ENCODE measurements at regions not wholly inside any gene's neighbourhood (a gene's known extent, or its start where the extent isn't known, plus 50 kb on each side); places are given as distances from the start of the nearest gene placed in this dataset.

GRCh38 chr9:96078897-96079490 lies 203.5 kb downstream of the ERCC6L2 start:
- H3K27me3 ChIP-seq = no peaks in the 10 kb centered on the region
- TF ChIP-seq POLR2A (IDR thresholded peaks at IDR 0.05) = no peak
- no peak for TF ChIP-seq EP300 (IDR thresholded peaks at IDR 0.05; ENCODE audit: low read depth)
- TF ChIP-seq, protein P1, sequence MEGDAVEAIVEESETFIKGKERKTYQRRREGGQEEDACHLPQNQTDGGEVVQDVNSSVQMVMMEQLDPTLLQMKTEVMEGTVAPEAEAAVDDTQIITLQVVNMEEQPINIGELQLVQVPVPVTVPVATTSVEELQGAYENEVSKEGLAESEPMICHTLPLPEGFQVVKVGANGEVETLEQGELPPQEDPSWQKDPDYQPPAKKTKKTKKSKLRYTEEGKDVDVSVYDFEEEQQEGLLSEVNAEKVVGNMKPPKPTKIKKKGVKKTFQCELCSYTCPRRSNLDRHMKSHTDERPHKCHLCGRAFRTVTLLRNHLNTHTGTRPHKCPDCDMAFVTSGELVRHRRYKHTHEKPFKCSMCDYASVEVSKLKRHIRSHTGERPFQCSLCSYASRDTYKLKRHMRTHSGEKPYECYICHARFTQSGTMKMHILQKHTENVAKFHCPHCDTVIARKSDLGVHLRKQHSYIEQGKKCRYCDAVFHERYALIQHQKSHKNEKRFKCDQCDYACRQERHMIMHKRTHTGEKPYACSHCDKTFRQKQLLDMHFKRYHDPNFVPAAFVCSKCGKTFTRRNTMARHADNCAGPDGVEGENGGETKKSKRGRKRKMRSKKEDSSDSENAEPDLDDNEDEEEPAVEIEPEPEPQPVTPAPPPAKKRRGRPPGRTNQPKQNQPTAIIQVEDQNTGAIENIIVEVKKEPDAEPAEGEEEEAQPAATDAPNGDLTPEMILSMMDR (IDR thresholded peaks at IDR 0.05) = no peak
- TF ChIP-seq POLR2AphosphoS5 (IDR thresholded peaks at IDR 0.05) = no peak
- no peaks in the 10 kb centered on the region for H3K36me3 ChIP-seq
- H3K4me1 ChIP-seq = peaks cover 0 to 8% (median 4%) of the 10 kb centered on the region in 4 donors
- no peak for DNase-seq
- no peaks in the 10 kb centered on the region for H3K9me3 ChIP-seq
- 60 to 73% methylated on average over 2 to 4 of the region's 4 CpGs for WGBS, 2 donors (ENCODE audit: low coverage in 1 of 2)
- H3K27ac ChIP-seq = peak overlapping the region in 3 of 4 donors; percentile 20 to 57 (median 55)
- H3K4me3 ChIP-seq = no peak overlapping the region
- in situ Hi-C loops (cut with MboI; ENCODE audit: low pct_ligation_motif_present in 1 of 4, low pct_unique_long_range_greater_than_20kb in 1 of 4, low sequenced_read_pairs in 3 of 4) (no loop called here), intact Hi-C loops (cut with DNase I; ENCODE audit: low total_unique reads) (no loop called here)

- Histone ChIP-seq H3K36me3 (no peaks in the 10 kb centered on the region), H3K27ac (no peak overlapping the region), H3K27me3 (no peaks in the 10 kb centered on the region), H3K4me1 (peaks cover 0 to 8% (median 4%) of the 10 kb centered on the region in 4 donors), H3K9me3 (no peaks in the 10 kb centered on the region), H3K4me3 (no peak overlapping the region)
- 67 to 94% methylated on average over 1 to 5 of the region's 5 CpGs for WGBS, 2 donors (ENCODE audit: low coverage in 1 of 2)
- in situ Hi-C loops (cut with MboI; ENCODE audit: low pct_ligation_motif_present in 1 of 4, low pct_unique_long_range_greater_than_20kb in 1 of 4, low sequenced_read_pairs in 3 of 4) (no loop called here), intact Hi-C loops (cut with DNase I; ENCODE audit: low total_unique reads) (no loop called here)
- DNase-seq = no peak
- TF ChIP-seq POLR2AphosphoS5 (IDR thresholded peaks at IDR 0.05) = no peak
- TF ChIP-seq EP300 (IDR thresholded peaks at IDR 0.05; ENCODE audit: low read depth) = no peak
- no peak for TF ChIP-seq POLR2A (IDR thresholded peaks at IDR 0.05)
Measured at GRCh38 chr9:96075757-96076156, 200.3 kb downstream of the ERCC6L2 start.

GRCh38 chr9:96075111-96075510 lies 199.6 kb downstream of the ERCC6L2 start:
- H3K4me1 ChIP-seq = peaks cover 0 to 8% (median 4%) of the 10 kb centered on the region in 4 donors
- 79 to 81% methylated on average over 6 of the region's 6 CpGs for WGBS, 2 donors (ENCODE audit: low coverage in 1 of 2)
- H3K9me3 ChIP-seq = no peaks in the 10 kb centered on the region
- H3K27ac ChIP-seq = peak overlapping the region in 2 of 4 donors; percentile 5 to 12
- DNase-seq = no peak
- no peak overlapping the region for H3K4me3 ChIP-seq
- in situ Hi-C loops (cut with MboI; ENCODE audit: low pct_ligation_motif_present in 1 of 4, low pct_unique_long_range_greater_than_20kb in 1 of 4, low sequenced_read_pairs in 3 of 4) (no loop called here), intact Hi-C loops (cut with DNase I; ENCODE audit: low total_unique reads) (no loop called here)
- no peak for TF ChIP-seq EP300 (IDR thresholded peaks at IDR 0.05; ENCODE audit: low read depth)
- no peak for TF ChIP-seq POLR2AphosphoS5 (IDR thresholded peaks at IDR 0.05)
- TF ChIP-seq POLR2A (IDR thresholded peaks at IDR 0.05) = no peak
- TF ChIP-seq, protein P1 (IDR thresholded peaks at IDR 0.05) = no peak
- H3K36me3 ChIP-seq = no peaks in the 10 kb centered on the region
- H3K27me3 ChIP-seq = no peaks in the 10 kb centered on the region

DNA sequence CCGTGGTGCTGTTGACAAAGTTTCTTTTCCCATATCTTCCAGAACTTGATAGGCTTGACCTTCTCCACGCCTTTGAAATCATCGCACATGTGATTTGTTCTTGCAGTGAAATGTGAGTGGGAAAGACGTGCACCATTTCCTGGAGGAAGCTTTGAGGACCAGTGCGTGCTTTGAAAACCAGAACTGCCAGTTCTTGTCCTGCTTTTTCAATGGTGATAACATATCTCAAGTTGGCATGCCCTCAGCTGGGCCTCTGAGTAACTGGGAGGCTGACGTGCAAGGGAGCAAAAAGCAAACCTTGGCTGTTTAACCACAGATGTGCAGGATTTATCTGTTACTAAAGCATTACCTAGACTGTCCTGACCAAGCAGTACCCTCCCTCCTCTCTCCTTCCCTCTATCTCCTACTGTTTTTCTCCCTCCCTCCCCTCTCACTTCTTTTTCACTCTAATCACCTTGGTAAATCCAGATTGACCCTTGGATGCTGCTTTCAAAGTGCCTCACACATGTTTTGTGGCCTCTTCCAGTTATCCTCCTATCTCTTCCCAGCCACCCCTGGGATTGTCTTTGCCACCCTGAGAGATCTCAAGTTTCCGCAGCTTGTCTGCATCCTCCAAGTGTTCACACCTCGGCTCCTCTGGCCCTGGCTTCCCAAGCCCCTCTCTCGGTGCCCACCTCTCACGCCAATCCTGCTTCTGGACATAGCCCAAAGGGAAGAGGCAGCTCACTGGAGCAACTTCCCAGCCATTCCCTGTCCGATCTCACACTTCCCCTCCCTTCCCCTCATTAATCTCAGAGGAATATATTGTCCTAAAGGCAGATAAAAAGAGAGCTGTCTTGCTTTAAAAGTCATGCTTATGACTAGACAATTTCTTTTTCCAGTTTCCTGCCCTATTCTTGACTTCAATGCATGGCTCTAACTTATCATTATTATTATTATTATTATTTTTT lies 198.3 kb downstream of the ERCC6L2 start:
- in situ Hi-C loops (cut with MboI; ENCODE audit: low pct_ligation_motif_present in 1 of 4, low pct_unique_long_range_greater_than_20kb in 1 of 4, low sequenced_read_pairs in 3 of 4) (loop anchor here in 1 of 4 donors (25.0 kb wide), 1 partner anchor 138 kb away; no protein-coding TSS in a partner anchor), intact Hi-C loops (cut with DNase I; ENCODE audit: low total_unique reads) (no loop called here)
- Histone ChIP-seq H3K36me3 (no peaks in the 10 kb centered on the region), H3K27me3 (no peaks in the 10 kb centered on the region), H3K9me3 (no peaks in the 10 kb centered on the region), H3K4me3 (no peak overlapping the region), H3K4me1 (peaks cover 0 to 2% (median 0%) of the 10 kb centered on the region in 4 donors), H3K27ac (no peak overlapping the region)
- no peak for DNase-seq
- no peak for TF ChIP-seq POLR2A (IDR thresholded peaks at IDR 0.05)
- TF ChIP-seq, protein P1 (IDR thresholded peaks at IDR 0.05) = no peak
- no peak for TF ChIP-seq EP300 (IDR thresholded peaks at IDR 0.05; ENCODE audit: low read depth)
- TF ChIP-seq POLR2AphosphoS5 (IDR thresholded peaks at IDR 0.05) = no peak
- 20 to 64% methylated on average over 1 to 11 of the region's 11 CpGs for WGBS, 2 donors (ENCODE audit: low coverage in 1 of 2)
